Left kidney (tissue), 1 donor: ENCODE measurements at regions not wholly inside any gene's neighbourhood (a gene's known extent, or its start where the extent isn't known, plus 50 kb on each side); places are given as distances from the start of the nearest gene placed in this dataset.

Experiments used
- DNase-seq: peaks from one replicate; pipeline ENCODE4 v3.0.0-alpha.2; 2013

GRCh38 chr2:23106242-23106785 lies 278.7 kb upstream of the KLHL29 start:
- no peak for DNase-seq

- DNase-seq, result no peak
These were observed 277.5 kb upstream of the KLHL29 start for GRCh38 chr2:23107327-23107941.

GRCh38 chr2:23111263-23111662 lies 273.7 kb upstream of the KLHL29 start:
- no peak for DNase-seq

GRCh38 chr2:23112517-23112916 lies 272.5 kb upstream of the KLHL29 start:
- no peak for DNase-seq

- DNase-seq, result no peak
These were observed 270.7 kb upstream of the KLHL29 start for GRCh38 chr2:23114299-23114698.

GRCh38 chr2:23118313-23118712 lies 266.7 kb upstream of the KLHL29 start:
- no peak for DNase-seq

GRCh38 chr2:23118894-23119293 lies 266.1 kb upstream of the KLHL29 start:
- no peak for DNase-seq

GRCh38 chr2:23120161-23120560 lies 264.8 kb upstream of the KLHL29 start:
- DNase-seq, result no peak

- DNase-seq, result no peak
These were observed 262.9 kb upstream of the KLHL29 start for GRCh38 chr2:23121968-23122648.

GRCh38 chr2:23122681-23123215 lies 262.2 kb upstream of the KLHL29 start:
- no peak for DNase-seq

GRCh38 chr2:23123686-23124085 lies 261.3 kb upstream of the KLHL29 start:
- no peak for DNase-seq

GRCh38 chr2:23124214-23124750 lies 260.7 kb upstream of the KLHL29 start:
- DNase-seq, result no peak

GRCh38 chr2:23127465-23127864 lies 257.5 kb upstream of the KLHL29 start:
- DNase-seq, result no peak

GRCh38 chr2:23128684-23129292 lies 256.2 kb upstream of the KLHL29 start:
- no peak for DNase-seq

GRCh38 chr2:23131066-23131575 lies 253.9 kb upstream of the KLHL29 start:
- DNase-seq, result no peak

GRCh38 chr2:23132000-23132399 lies 253.0 kb upstream of the KLHL29 start:
- no peak for DNase-seq

GRCh38 chr2:23132823-23133595 lies 252.0 kb upstream of the KLHL29 start:
- no peak for DNase-seq

- DNase-seq, result no peak
These were observed 250.3 kb upstream of the KLHL29 start for GRCh38 chr2:23134726-23135125.

- no peak for DNase-seq
These were observed 249.4 kb upstream of the KLHL29 start for GRCh38 chr2:23135481-23136100.

- DNase-seq, result no peak
These were observed 247.8 kb upstream of the KLHL29 start for GRCh38 chr2:23137166-23137565.

- no peak for DNase-seq
These were observed 246.3 kb upstream of the KLHL29 start for GRCh38 chr2:23138701-23139100.
